KMS-11 (cell line): ENCODE measurements at regions not wholly inside any gene's neighbourhood (a gene's known extent, or its start where the extent isn't known, plus 50 kb on each side); places are given as distances from the start of the nearest gene placed in this dataset.
"Not testable (repeated sequence)": the region's sequence is repeated elsewhere in the genome, so short reads cannot be mapped to it uniquely, and the experiment has no call there.

Source experiments
- H2AFZ ChIP-seq: fragments of 200-600 bp; sonication (generic); 2 replicates; pipeline ENCODE4 v1.6.1; 2016; ENCODE audit warnings: antibody characterized with exemption, mixed run types, low read depth
- H3K27ac ChIP-seq: fragments of 200-600 bp; sonication (generic); 2 replicates; pipeline ENCODE4 v1.6.1; 2016; ENCODE audit warnings: mild to moderate bottlenecking, mixed run types
- H3K27me3 ChIP-seq: fragments of 200-600 bp; sonication (generic); 2 replicates; pipeline ENCODE4 v1.6.1; 2017; ENCODE audit warnings: mild to moderate bottlenecking, low read depth, mixed run types, moderate library complexity; ENCODE audit not compliant: insufficient read depth
- H3K36me3 ChIP-seq: fragments of 200-600 bp; sonication (generic); 2 replicates; pipeline ENCODE4 v1.6.1; 2017; ENCODE audit warnings: mild to moderate bottlenecking, mixed run types; ENCODE audit not compliant: insufficient read depth
- H3K4me1 ChIP-seq: fragments of 200-600 bp; sonication (generic); 2 replicates; pipeline ENCODE4 v1.6.1; 2016; ENCODE audit warnings: mild to moderate bottlenecking, low read depth, mixed run types; ENCODE audit not compliant: poor library complexity, severe bottlenecking
- H3K4me2 ChIP-seq: fragments of 200-600 bp; sonication (generic); 2 replicates; pipeline ENCODE4 v1.7.0; 2016; ENCODE audit warnings: mild to moderate bottlenecking, mixed run types
- H3K4me3 ChIP-seq: fragments of 200-600 bp; sonication (generic); IDR thresholded peaks from 2 replicates; pipeline ENCODE4 v1.6.1; 2017; ENCODE audit warnings: low read depth, low read length, mixed read lengths; ENCODE audit not compliant: insufficient read depth
- H3K79me2 ChIP-seq: fragments of 200-600 bp; sonication (generic); 2 replicates; pipeline ENCODE4 v1.6.1; 2016; ENCODE audit warnings: low read depth, mixed run types; ENCODE audit not compliant: insufficient read depth
- H3K9ac ChIP-seq: fragments of 200-600 bp; sonication (generic); 2 replicates; pipeline ENCODE4 v1.6.1; 2016; ENCODE audit warnings: mild to moderate bottlenecking, mixed run types
- H4K20me1 ChIP-seq: fragments of 200-600 bp; sonication (generic); 2 replicates; pipeline ENCODE4 v1.6.1; 2016; ENCODE audit warnings: mild to moderate bottlenecking, mixed run types; ENCODE audit not compliant: insufficient read depth
- TF ChIP-seq, protein P1 (sequence below): fragments of 200-600 bp; sonication (generic); conservative IDR thresholded peaks from 2 replicates; pipeline ENCODE4 v1.6.1; 2017; ENCODE audit warnings: low read depth, mild to moderate bottlenecking, antibody characterized with exemption, low read length, moderate library complexity, mixed read lengths

GRCh38 chr4:128653527-128654444 lies 155.7 kb upstream of the JADE1 start:
- Histone ChIP-seq H3K4me2 (no peak overlapping the region), H4K20me1 (no peaks in the 10 kb centered on the region), H3K27ac (no peak overlapping the region), H3K79me2 (no peaks in the 10 kb centered on the region), H2AFZ (no peak overlapping the region), H3K4me3 (no peak overlapping the region), H3K4me1 (peaks cover 11% of the 10 kb centered on the region), H3K27me3 (no peaks in the 10 kb centered on the region), H3K36me3 (no peaks in the 10 kb centered on the region), H3K9ac (no peak overlapping the region)
- TF ChIP-seq, protein P1, sequence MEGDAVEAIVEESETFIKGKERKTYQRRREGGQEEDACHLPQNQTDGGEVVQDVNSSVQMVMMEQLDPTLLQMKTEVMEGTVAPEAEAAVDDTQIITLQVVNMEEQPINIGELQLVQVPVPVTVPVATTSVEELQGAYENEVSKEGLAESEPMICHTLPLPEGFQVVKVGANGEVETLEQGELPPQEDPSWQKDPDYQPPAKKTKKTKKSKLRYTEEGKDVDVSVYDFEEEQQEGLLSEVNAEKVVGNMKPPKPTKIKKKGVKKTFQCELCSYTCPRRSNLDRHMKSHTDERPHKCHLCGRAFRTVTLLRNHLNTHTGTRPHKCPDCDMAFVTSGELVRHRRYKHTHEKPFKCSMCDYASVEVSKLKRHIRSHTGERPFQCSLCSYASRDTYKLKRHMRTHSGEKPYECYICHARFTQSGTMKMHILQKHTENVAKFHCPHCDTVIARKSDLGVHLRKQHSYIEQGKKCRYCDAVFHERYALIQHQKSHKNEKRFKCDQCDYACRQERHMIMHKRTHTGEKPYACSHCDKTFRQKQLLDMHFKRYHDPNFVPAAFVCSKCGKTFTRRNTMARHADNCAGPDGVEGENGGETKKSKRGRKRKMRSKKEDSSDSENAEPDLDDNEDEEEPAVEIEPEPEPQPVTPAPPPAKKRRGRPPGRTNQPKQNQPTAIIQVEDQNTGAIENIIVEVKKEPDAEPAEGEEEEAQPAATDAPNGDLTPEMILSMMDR = no peak

GRCh38 chr4:128649575-128650205 lies 159.8 kb upstream of the JADE1 start:
- no peak overlapping the region for H2AFZ ChIP-seq
- H4K20me1 ChIP-seq = no peaks in the 10 kb centered on the region
- no peak overlapping the region for H3K4me3 ChIP-seq
- H3K27me3 ChIP-seq = no peaks in the 10 kb centered on the region
- TF ChIP-seq, protein P1 = no peak
- H3K27ac ChIP-seq = no peak overlapping the region
- no peaks in the 10 kb centered on the region for H3K36me3 ChIP-seq
- no peak overlapping the region for H3K4me2 ChIP-seq
- no peaks in the 10 kb centered on the region for H3K79me2 ChIP-seq
- no peak overlapping the region for H3K9ac ChIP-seq
- no peaks in the 10 kb centered on the region for H3K4me1 ChIP-seq

GRCh38 chr4:128649161-128649560 lies 160.3 kb upstream of the JADE1 start:
- H4K20me1 ChIP-seq = no peaks in the 10 kb centered on the region
- TF ChIP-seq, protein P1 = no peak
- H3K79me2 ChIP-seq = no peaks in the 10 kb centered on the region
- H3K4me3 ChIP-seq = no peak overlapping the region
- no peaks in the 10 kb centered on the region for H3K27me3 ChIP-seq
- no peak overlapping the region for H3K9ac ChIP-seq
- H2AFZ ChIP-seq = no peak overlapping the region
- no peak overlapping the region for H3K27ac ChIP-seq
- no peaks in the 10 kb centered on the region for H3K36me3 ChIP-seq
- H3K4me2 ChIP-seq = no peak overlapping the region
- H3K4me1 ChIP-seq = no peaks in the 10 kb centered on the region

DNA sequence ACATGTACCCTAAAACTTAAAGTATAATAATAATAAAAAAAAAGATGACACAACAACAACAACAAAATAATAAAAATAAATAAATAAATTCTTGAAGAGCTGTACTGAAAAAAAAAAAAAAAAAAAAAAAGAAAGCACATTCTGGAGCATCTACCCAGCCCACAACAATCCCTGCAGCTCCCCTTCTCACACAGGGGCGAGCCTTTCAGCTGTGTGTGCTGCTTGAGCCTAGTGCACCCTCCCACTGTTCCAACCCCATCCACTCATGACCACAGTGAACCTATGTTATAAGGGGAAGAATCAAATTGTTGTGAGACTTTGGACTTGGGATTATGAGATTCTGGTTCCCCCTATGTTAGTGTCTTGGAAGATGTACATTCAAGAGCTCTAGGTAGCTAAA lies 161.5 kb upstream of the JADE1 start:
- Histone ChIP-seq H2AFZ (no peak overlapping the region), H3K27ac (no peak overlapping the region), H3K4me2 (no peak overlapping the region), H3K4me3 (no peak overlapping the region), H3K27me3 (no peaks in the 10 kb centered on the region), H4K20me1 (no peaks in the 10 kb centered on the region), H3K79me2 (no peaks in the 10 kb centered on the region), H3K9ac (no peak overlapping the region), H3K36me3 (no peaks in the 10 kb centered on the region), H3K4me1 (no peaks in the 10 kb centered on the region)
- TF ChIP-seq, protein P1 = no peak

- not testable (repeated sequence) for H3K4me3 ChIP-seq, H3K9ac ChIP-seq, H3K4me1 ChIP-seq, H2AFZ ChIP-seq, H3K36me3 ChIP-seq, H3K27ac ChIP-seq, H3K4me2 ChIP-seq, H3K27me3 ChIP-seq, H4K20me1 ChIP-seq, H3K79me2 ChIP-seq
Observed at GRCh38 chr4:128646893-128647292, 162.6 kb upstream of the JADE1 start.

- not testable (repeated sequence) for H3K36me3 ChIP-seq, H2AFZ ChIP-seq, H3K27me3 ChIP-seq, H3K9ac ChIP-seq, H3K4me3 ChIP-seq, H3K79me2 ChIP-seq, H4K20me1 ChIP-seq, H3K4me2 ChIP-seq, H3K27ac ChIP-seq, H3K4me1 ChIP-seq
Observed at GRCh38 chr4:128644693-128645654, 164.5 kb upstream of the JADE1 start.
